NCI-H460 (cell line): ENCODE measurements at regions not wholly inside any gene's neighbourhood (a gene's known extent, or its start where the extent isn't known, plus 50 kb on each side); places are given as distances from the start of the nearest gene placed in this dataset.

ENCODE experiments used
- small RNA-seq, 2 experiments: library from RNA; depleted of rRNA; stranded (forward); fragments of <200 nt; gene quantifications; one replicate each; pipeline ENCODE3, GENCODE V24; 2014

Small RNA genes lying in the stretch of these regions (small RNA-seq; reads per million reads assigned to genes)
- 0 reads per million in 2 experiments for gene MIR4289
